ENCODE measurements at regions not wholly inside any gene's neighbourhood (a gene's known extent, or its start where the extent isn't known, plus 50 kb on each side); places are given as distances from the start of the nearest gene placed in this dataset.
"Not testable (repeated sequence)": the region's sequence is repeated elsewhere in the genome, so short reads cannot be mapped to it uniquely, and the experiment has no call there.

DNA sequence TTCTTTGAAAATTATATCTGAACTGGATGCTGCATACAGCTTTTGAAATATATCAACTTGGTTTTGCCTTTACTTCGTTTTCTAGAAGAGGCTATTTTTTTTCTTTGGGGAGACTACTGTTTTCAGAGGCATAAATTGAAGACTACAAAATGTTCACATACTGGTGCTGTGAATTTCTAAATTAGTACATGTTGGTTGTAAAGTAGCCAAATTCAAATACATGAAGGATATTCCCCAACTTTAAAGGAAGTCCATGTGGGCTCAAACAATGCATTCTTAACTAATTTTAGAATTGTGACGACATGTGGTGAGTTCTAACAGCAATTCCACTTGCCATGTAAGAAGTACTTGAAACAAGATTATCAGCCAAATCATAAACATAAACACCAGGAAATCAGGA lies 295.7 kb downstream of the TUSC7 start:
- DNase-seq (ENCODE audit: low read depth): no peak

DNA sequence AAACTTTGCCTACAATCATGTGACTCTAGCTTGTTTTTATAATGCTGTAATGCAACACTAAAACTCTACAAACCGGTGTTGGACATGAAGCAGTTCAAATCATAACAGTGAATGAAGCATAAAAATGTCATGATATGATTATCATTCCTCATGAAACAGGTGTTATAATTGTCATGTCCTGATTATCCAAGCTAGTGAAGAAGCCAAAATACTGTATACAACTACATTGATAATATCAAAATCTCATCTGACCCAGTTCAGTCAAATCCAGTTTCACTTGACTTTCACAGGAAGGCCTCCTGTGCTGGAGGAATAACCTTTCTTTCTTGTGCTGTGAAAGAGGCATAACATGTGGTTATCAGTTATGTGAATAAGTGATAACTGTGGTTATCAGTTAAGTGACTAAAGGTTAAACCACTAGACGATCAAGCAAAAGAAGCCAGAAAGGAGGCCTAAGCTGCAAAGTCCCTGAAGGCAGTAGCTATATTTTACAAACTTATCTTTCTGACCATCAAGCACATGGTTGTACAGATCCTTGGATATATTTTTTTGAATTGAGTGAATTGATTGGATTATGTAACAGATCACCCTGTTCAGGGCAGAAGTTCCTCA lies 296.4 kb downstream of the TUSC7 start:
- DNase-seq (ENCODE audit: low read depth): no peak

DNA sequence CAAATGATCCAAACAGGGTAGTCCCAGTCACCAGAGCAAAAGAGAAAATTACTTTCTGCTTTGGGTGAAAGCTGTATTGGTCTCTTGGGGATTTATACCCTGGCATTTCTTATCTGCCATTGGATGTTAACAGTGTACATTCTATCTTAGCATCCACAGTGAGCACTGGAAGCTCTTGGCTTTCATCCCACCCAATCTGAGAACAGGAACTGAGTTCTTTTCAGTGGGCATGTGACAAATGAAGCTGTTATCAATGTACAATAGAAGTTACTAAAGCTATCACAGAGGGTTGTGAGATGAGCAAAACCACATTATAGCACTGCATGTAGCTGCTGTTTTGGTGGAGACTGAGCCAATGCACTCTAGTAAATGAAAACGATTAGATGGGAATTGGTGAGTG lies 300.7 kb downstream of the TUSC7 start:
- no peak for DNase-seq (ENCODE audit: low read depth)

DNA sequence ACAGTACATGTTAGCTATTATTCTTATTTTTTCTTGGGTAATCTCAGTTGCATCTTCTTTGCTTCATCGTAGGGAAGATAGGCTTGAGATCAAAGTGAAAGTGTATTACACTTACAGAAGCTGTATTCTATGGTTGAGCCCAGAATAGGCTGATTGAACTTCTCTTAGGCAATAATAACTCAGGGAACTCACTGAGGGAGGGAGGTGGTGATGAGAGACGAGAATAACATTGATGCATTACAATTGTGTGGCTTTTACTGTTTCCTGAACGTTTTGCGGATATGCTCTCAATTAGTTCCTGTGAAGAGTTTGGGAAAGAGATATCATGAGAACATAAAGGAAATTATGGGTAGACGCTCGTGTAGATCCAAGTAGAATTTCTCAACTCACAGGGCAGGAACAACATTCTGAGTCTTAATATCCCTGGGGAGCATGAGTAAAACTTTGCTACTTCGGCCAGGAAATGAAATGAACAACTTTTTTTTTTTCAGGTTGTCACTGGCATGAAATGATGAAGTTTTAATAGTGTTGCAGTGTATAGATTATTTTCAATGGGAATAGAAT lies 302.2 kb downstream of the TUSC7 start:
- no peak for DNase-seq (ENCODE audit: low read depth)

DNA sequence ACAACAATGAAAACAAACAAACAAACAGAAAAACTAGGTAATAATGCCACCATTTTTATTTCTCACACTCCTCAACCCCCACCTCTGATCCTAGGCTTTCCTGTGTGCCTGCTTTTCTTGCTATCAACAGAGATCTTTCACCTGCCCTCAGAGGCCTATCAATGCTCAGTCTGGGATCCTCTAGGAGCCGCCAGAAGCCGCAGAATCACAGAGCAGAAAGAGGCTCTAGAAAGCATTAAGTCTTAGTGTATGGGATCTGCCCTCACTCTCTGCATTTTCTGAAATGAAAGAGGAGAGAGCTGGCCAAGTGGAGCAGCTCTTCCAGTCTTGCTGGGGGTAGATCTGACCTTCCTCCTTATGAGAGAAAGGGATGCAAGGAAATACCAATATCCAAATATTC lies 306.8 kb downstream of the TUSC7 start:
- DNase-seq (ENCODE audit: low read depth): no peak

DNA sequence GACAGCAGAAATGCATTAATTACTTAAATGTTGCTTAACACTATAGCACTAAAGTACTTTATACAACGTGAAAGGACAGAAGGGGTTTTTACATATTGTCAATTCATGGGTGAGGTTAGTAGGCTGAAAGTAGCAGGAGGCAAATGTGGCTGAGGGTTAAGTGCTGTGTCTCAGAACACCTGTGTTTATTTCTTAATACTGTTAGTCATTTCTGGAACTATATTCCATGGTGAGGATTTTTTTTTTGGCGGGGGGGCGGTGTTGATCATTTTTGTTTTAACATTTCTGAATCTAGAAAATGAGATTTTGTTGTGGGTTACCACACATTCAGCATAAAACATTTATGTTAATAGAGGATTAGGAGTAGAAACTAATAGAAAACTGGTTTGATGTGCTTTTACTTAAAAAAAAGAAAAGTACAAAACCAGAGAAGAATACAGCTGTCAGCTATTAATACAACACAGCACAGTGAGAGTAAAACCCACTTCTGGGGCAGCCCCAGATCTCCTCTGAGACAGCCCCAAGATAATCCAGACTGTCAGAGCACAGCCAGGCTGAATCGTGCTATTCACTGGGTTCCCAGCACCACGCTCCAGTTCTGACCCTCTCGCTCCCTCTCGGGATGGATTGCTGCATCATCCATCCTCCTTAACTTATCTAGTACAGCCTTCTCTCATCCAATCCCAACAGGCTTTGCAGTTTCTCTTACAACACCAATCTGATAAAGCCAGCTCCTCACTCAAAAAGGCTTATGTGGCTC lies 307.7 kb downstream of the TUSC7 start:
- no peak for DNase-seq (ENCODE audit: low read depth)

DNA sequence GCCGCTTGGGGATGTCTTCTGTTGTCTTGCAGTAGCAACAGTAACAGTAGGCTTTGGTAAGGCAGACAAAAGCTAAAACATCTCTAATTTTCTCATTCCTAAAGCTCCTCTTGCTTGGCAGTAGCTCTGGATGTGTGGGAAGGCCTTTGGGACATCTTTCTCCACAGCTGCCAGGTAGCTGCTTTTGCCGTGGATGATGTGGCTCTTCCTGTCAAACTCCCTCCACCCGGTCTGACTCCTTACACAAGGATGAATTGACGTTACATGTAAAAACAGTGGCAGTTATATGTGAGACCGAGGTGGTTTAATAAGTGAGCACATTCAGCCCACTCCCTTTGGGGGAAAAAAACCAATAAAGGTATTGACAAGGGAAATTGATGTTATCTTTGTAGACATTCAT lies 309.1 kb downstream of the TUSC7 start:
- DNase-seq (ENCODE audit: low read depth): no peak

DNA sequence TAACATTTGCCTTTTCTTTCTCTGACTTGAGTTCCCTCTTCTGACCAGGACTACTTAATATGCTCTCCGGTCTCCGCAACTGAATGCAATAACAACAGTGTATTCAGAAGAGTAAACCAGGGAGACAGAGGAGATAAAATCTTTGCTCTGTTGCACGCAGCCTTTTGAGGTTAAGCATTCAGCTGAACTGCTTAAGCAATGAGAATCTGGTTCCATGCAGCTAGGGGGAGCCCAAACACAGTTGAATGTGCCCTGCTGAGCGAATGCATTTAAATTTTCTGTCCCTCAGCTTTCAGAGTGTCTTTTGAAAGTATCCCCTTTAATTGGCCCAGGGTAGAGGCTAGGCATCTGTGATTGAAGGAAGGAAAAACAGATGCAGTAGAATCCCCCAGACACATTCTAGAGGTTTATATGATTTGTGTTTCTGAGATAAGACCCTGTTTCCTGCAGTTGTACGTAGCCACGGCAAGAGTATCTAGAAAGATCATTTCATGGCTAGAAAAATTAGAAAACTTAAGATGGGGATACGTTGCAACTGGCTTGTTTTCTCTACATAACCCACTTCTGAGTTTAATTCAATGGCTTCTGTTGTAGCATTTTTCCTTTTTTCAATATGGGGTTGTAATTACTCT lies 309.6 kb downstream of the TUSC7 start:
- no peak for DNase-seq (ENCODE audit: low read depth)

DNA sequence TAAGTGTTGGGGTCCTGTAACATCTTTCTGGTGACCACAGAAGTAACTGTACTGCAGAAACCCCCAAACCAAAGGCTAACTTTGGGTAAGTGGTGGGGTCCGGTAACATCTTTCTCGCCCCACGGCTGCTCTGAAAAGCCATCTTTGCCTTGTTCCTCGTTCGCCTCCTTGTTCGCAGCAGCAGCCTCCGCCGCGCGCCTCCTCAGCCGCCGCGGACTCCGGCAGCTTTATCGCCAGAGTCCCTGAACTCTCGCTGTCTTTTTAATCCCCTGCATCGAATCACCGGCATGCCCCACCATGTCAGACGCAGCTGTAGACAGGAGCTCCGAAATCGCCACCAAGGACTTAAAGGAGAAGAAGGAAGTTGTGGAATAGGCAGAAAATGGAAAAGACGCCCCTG lies 316.8 kb downstream of the TUSC7 start:
- DNase-seq (ENCODE audit: low read depth): no peak

DNA sequence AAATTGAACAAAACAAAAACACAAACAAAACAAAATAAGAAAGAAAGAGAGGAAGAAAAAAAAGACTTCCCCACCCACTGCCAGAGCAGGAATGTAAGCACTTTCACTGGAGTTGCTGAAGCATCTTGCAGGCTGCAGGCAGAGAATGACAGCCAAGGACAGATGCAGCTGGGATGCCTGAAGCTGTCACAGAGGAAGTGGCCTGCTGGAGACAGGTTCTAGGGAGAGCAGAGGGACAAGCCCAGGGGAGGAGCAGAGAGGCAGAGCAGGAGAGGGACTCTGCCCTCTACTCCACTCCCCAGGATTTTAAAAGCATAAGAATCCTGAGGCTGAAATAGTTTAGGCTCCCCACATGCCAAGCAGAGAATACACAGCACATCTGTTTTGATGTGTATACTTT lies 326.2 kb downstream of the TUSC7 start:
- DNase-seq (ENCODE audit: low read depth): no peak

DNA sequence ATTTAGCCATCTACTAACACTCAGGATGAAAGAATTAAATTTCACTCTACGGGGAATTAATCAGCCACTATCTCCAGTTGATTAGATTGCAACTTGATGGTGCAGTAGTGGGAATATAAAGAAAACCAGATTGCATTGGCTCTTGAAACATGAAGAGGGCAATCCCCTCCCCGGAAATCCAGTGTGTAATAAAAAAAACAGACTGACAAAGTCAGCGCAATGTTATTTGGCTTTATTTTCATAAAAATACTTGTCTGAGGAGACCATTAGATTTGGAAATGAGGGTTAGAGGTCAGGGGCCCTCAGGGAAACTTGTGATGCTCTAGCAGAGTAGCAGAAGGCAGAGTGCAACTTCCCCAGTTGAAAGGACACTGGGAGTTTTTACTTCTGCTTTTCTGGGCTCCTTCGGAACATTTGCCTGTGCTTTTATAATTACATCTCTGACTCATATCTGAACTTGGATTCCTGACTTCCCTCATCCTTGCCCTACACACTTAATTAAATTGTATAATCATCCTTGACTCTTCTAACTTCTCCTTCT lies 326.8 kb downstream of the TUSC7 start:
- DNase-seq (ENCODE audit: low read depth): no peak

DNA sequence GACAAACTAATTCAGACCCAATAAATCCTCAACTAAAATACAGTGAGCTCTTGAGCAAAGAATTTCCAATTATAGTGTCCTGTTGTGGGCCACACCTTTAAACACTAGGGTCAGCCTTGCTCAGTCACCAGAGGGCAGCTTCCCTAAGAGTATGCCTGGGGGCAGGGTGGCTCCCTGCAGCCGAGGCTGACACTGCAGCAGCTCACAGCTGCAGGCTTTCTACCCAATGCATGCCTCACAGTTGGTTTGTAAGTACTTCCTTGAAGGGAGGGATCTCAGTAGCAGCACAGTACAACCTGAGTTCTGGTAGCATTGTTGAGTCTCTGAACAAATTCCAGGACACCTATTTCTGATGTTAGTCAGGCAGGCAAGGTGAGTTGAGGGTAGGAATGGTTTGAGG lies 335.6 kb downstream of the TUSC7 start:
- DNase-seq (ENCODE audit: low read depth): no peak

DNA sequence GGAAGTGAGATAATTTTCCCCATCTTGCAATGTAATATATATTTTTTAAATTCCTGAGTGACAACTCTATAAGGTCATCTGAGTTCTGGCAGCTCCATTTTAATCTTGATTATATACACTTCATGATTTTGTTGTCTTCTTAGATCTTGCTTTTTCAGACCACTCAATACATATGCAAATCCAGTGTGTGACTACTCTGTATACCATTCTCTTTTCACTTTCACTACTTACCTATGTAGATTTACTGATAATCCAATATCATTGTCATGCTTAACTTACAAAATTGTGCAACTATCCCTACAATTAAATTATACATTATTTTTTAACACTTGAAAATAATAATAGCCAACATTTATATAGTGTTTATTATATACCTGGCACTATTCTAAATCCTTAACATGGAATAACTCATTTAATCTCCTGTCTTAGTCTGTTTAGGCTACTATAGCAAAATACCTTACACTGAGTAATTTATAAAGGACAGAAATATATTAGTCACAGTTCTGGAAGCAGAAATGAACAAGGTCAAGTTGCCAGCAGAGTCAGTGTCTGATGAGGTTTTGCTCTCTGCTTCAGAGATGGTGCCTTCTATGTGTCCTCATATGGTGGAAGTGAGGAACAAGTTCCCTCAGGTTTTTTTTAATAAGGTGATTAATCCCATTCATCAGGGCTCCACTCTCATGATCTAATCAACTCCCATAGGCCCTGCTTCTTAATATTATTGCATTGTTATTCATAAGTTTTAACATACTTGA lies 338.5 kb downstream of the TUSC7 start:
- no peak for DNase-seq (ENCODE audit: low read depth)

DNA sequence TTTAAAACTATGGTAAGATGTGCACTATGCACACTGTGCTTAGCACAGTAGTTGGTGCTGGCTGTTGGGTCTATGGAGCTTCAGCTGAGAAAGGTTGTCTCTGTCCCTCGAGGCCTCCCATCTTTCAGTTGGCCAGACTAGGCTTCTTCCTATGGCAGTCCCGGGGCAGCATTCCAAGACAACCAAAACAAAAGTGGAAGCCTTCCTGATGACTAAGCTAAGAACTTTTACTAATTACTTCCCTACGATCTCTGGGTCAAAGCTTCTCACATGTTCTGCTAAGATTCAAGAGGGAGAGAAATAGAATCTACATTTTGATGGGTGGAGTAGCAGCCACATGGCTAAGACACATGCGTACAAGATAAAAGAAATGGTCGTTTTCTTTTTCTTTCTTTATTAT lies 342.8 kb downstream of the TUSC7 start:
- no peak for DNase-seq (ENCODE audit: low read depth)

DNA sequence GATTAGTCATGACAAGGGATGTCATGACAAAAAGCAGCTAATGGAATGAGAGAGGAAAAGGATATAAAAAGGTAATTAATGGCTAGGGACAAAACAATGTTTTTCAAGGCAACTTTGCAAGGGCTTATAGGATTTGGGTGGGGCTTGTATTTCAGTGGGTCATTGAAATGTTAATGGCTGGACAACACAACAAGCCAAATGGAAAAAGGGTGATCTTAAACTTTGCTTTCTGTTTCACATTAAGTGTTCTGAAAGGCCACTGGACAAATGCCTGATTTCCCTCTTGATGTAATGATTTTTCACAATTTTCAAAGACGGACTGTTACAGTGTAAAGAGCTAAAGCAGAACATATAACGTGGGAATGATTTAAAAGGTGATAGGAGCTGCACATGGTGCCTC lies 345.0 kb downstream of the TUSC7 start:
- DNase-seq (ENCODE audit: low read depth): no peak

DNA sequence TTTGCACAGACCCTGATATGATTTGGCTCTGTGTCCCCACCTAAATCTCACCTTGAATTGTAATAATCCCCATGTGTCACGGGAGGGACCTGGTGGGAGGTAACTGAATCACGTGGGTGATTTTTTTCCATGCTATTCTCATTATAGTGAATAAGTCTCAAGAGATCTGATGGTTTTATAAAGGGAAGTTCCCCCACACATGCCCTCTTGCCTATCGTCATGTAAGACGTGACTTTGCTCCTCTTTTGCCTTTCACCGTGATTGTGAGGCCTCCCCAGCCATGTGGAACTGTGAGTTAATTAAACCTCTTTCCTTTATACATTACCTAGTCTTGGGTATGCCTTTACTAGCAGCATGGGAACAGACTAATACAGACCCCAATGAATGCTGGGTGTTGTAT lies 347.4 kb downstream of the TUSC7 start:
- DNase-seq (ENCODE audit: low read depth): not testable (repeated sequence)

DNA sequence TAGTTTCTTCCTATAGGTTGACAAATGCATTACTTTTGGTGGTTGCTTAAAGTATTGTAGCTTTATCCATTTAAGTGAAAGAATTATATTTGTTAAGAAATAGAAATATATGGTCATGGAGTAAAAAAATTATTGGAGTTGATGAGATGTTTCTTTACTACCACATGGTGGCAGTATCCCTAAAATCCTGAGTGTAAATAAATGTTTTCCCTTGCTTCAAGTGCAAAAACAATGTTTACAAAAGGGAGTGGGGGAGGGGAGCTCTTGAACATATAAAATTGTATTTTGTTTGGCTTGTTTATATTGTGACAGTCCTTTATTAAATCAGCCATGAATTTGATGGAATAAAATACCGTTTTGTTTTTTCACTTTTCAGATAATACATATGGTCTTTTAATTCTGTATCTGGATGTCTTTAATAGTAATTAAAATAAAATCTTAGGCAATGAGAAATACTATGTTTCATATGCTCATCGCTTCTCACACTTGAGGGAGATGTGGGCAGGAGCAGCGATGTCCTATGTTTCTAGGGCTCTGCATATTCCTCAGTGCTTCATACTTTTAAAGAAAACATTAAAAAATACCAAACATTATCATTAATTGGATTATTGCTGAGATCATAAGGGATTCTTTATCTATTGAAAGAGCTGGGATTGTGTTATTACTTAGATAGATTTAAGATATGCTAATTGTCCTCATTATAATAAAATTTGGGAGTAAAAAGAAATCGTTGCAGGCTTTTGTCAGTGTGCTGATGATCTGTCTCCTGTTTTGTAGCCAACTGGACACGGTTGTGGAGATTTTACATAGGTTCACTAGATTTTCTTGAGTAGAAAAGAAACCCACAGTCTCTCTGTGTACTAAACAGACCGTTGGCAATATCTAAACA lies 349.7 kb downstream of the TUSC7 start:
- DNase-seq (ENCODE audit: low read depth): no peak

DNA sequence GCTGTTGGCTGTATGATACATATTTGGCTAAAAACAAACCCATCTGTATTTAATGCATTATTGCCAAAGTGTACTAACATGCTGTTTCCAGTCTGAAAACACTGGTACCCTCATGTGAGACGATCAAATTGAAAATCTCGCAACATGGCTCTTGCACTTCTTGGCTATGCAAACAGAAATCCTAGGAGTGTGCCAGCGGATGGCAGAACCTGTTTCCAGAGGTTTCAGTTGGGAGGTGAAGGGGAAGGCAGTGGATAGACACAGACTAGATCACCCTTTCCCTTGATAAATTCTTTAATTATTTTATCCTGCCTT lies 350.3 kb downstream of the TUSC7 start:
- DNase-seq (ENCODE audit: low read depth): no peak

DNA sequence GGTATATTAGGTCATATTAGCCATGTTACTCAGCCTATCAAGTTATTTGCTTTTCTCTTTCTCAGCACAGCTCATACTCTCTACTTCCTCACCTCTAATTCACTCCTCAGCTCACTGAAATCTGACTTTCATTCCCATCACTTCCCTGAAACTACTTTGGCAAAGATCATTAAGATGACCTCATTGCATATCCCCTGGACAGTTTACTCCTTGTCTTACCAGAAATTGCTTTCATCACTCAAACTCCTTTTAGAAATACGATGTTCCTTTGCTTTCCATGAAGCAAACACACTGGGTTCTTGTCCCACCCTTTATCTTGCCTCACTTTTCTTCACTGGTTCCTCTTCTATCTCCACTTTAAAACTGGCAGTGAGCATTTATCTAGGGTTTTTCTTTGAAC lies 354.4 kb downstream of the TUSC7 start:
- no peak for DNase-seq (ENCODE audit: low read depth)

DNA sequence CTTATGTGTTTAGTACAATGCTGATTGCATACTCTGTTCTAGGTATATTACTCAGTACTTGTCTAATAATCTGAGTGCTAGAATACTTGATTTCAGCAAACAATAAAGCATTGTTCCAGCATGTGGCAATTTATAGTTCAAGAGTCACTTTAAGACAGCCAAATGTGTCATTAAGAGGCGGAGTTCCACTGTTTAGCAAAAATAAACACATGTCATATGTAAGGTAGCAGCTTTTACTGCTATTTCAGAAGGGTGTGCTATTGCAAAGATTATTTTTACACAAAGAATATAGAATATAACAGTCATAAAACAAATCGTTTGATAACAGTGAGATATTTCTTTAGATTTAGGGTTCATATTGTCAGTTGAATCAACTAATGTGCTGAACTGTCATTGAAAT lies 358.7 kb downstream of the TUSC7 start:
- no peak for DNase-seq (ENCODE audit: low read depth)

DNA sequence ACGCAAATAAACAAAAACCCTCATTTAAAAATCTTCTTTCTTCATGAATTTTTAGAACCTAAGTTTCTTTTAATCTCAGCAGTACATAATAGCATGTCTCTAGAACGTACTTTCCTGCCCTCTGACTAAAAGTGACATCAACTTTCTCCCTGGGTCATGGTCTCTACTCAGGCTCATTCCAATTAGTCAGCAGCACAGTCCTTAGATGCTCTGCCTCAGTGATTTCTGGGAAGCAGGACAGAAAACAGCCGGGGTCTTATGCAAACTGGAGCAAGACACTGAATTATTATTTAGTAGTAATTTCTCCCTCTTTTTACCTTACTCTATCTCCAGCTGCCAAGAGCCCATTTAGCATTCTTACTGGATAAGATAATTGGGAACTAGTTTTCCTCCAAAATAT lies 365.2 kb downstream of the TUSC7 start:
- no peak for DNase-seq (ENCODE audit: low read depth)
